AG04449 (cell line): ENCODE measurements at regions not wholly inside any gene's neighbourhood (a gene's known extent, or its start where the extent isn't known, plus 50 kb on each side); places are given as distances from the start of the nearest gene placed in this dataset.
"Not testable (repeated sequence)": the region's sequence is repeated elsewhere in the genome, so short reads cannot be mapped to it uniquely, and the experiment has no call there.

Experiments
- CTCF ChIA-PET: fragments of 350-600 bp; formaldehyde crosslinking; extraction: SDS; loops from one replicate; lab custom pipeline; 2021; ENCODE audit warnings: antibody characterized with exemption; lab: Yijun Ruan, JAX
- POLR2A ChIA-PET: fragments of 400-600, 350-600 bp; formaldehyde crosslinking; extraction: SDS; loops from one replicate; lab custom pipeline; 2020; ENCODE audit warnings: antibody characterized with exemption, inconsistent platforms; lab: Yijun Ruan, JAX
- DNase-seq: peaks from one replicate; pipeline ENCODE4 v3.0.0-alpha.2; 2010; ENCODE audit warnings: low read depth, low spot score
- H3K4me3 ChIP-seq: 2 replicates; pipeline ENCODE4 v1.5.1; 2011; ENCODE audit warnings: low read depth, mild to moderate bottlenecking, control low read depth, low read length
- TF ChIP-seq, protein P1 (sequence below): IDR thresholded peaks from one replicate; pipeline ENCODE4 v1.5.1; 2011; ENCODE audit warnings: mild to moderate bottlenecking, moderate library complexity, low read length, control low read depth, inconsistent platforms; ENCODE audit not compliant: insufficient read depth; ENCODE audit errors: missing control alignments

DNA sequence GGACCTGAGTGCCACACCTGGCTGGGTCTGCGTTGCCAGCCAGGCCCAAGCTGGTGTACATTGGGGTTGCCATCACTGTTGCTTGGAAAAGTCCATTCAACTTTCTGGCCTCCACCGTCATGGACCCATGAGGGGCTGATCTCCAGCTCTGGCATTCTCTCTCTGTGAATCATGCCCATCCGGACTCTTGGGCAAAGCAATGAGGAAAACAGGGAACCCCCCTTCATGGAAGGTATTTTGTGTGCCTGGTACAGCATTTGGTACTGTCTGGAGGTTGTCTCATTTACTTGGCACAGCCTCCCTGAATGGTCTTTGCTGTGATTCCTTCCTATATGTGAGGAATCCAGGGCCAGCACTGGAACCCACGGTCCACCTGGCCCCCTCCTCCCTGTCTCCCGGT, 99.4 kb downstream of the FOXD2 start:
- TF ChIP-seq, protein P1, sequence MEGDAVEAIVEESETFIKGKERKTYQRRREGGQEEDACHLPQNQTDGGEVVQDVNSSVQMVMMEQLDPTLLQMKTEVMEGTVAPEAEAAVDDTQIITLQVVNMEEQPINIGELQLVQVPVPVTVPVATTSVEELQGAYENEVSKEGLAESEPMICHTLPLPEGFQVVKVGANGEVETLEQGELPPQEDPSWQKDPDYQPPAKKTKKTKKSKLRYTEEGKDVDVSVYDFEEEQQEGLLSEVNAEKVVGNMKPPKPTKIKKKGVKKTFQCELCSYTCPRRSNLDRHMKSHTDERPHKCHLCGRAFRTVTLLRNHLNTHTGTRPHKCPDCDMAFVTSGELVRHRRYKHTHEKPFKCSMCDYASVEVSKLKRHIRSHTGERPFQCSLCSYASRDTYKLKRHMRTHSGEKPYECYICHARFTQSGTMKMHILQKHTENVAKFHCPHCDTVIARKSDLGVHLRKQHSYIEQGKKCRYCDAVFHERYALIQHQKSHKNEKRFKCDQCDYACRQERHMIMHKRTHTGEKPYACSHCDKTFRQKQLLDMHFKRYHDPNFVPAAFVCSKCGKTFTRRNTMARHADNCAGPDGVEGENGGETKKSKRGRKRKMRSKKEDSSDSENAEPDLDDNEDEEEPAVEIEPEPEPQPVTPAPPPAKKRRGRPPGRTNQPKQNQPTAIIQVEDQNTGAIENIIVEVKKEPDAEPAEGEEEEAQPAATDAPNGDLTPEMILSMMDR, result no peak
- no peak for DNase-seq
- ChIA-PET POLR2A (no interaction called here), CTCF (interaction anchor here (0.9 to 2.0 kb wide), 3 partner anchors 10 to 32 kb away, joined by 3 to 5 read pairs (median 3); no protein-coding TSS in a partner anchor)
- no peak overlapping the region for H3K4me3 ChIP-seq

DNA sequence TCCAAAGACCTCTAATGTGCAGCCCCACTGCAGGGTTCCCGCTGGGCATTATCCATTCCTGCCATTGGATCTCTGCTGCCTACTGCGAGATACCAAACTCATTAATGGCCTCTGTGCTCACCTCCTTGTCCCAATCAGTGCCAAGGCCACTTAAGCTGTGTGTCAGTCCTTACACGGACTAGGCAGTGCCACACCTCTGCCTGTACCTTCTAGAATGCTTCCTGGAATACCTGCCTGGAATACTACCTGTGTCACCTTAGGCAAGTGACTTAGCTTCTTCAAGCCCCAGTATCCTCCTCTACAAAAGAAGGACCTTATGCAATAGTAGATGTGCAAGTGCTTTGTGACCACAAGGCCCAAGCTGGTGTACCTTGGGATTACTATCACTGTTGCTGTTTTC, 100.1 kb downstream of the FOXD2 start:
- TF ChIP-seq, protein P1, result no peak
- ChIA-PET CTCF (interaction anchor here (0.7 to 2.0 kb wide), 3 partner anchors 9 to 346 kb away, joined by 3 to 5 read pairs (median 3); no protein-coding TSS in a partner anchor), POLR2A (no interaction called here)

DNA sequence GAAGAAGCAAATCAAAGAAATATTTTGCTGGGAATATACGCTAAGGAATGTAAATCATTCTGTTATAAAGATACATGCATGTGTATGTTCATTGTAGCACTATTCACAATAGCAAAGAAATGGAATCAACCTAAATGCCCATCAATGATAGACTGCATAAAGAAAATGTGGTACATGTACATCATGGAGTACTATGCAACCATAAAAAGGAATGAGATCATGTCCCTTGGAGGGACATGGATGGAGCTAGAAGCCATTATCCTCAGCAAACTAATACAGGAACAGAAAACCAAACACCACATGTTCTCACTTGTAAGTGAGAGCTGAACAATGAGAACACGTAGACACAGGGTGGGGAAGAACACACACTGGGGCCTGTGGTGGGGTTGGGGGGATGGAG, 100.7 kb downstream of the FOXD2 start:
- CTCF ChIA-PET, result interaction anchor here (0.7 to 2.0 kb wide), 3 partner anchors 9 to 347 kb away, joined by 3 to 5 read pairs (median 4); no protein-coding TSS in a partner anchor
- H3K4me3 ChIP-seq, DNase-seq, POLR2A ChIA-PET: not testable (repeated sequence)

More for the DNA sequence above, 100.1 kb downstream of the FOXD2 start:
- no peak overlapping the region for H3K4me3 ChIP-seq
- DNase-seq, result no peak

DNA sequence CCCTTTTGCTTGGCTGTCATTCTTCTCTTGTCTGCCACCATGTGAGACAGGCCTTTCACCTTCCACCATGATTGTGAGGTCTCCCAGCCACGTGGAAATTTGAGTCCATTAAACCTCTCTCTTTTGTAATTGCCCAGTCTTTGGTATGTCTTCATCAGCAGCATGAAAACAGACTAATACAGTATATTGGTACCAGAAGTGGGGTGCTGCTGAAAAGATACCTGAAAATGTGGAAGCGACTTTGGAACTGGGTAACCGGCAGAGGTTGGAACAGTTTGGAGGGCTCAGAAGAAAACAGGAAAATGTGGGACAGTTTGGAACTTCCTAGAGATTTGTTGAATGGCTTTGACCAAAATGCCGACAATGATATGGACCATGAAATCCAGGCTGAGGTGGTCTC, 103.9 kb downstream of the FOXD2 start:
- POLR2A ChIA-PET, result not testable (repeated sequence)

DNA sequence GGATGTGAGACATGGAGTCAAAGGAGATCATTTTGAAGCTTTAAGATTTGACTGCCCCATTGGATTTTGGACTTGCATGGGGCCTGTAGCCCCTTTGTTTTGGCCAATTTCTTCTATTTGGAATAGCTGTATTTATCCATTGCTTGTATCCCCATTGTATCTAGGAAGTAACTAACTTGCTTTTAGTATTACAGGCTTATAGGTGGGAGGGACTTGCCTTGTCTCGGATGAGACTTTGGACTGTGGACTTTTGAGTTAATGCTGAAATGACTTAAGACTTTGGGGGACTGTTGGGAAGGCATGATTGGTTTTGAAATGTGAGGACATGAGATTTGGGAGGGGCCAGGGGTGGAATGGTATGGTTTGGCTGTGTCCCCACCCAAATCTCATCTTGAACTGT, 105.2 kb downstream of the FOXD2 start:
- POLR2A ChIA-PET, CTCF ChIA-PET, H3K4me3 ChIP-seq, DNase-seq: not testable (repeated sequence)

More for the DNA sequence above, 103.9 kb downstream of the FOXD2 start:
- H3K4me3 ChIP-seq, CTCF ChIA-PET, DNase-seq: not testable (repeated sequence)

DNA sequence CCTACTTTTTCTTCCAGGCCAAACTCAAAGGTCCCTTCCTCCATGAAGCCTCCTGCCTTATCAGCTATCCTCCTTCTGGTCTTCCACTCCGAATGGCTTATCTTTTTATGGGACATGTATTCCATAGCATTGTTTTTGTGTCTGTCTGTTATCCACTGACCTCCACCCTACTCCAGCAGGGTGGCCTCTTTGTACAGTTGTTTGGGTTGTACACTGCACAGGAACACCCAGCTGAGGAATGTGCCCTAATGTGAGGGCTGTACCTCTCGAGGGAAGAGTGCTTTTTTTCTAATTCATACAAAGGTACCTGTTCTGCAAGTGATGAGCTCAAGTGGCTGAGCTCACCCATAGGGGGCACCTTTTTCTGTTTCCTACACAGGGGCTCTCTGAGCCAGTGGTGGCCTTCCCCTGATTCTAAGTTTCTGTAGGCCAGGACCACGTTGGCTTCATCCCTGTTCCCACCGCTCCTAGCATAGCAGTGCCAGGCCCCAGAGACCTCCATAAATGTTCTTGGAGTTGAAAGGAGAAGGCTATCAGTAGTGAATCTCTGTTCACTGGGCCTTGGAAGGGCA, 108.2 kb downstream of the FOXD2 start:
- POLR2A ChIA-PET, result no interaction called here
- TF ChIP-seq, protein P1, result no peak
- CTCF ChIA-PET, result interaction anchor here (1.0 to 1.5 kb wide), 2 partner anchors 23 to 114 kb away, joined by 4 to 5 read pairs; no protein-coding TSS in a partner anchor
- H3K4me3 ChIP-seq, result no peak overlapping the region
- DNase-seq, result no peak

DNA sequence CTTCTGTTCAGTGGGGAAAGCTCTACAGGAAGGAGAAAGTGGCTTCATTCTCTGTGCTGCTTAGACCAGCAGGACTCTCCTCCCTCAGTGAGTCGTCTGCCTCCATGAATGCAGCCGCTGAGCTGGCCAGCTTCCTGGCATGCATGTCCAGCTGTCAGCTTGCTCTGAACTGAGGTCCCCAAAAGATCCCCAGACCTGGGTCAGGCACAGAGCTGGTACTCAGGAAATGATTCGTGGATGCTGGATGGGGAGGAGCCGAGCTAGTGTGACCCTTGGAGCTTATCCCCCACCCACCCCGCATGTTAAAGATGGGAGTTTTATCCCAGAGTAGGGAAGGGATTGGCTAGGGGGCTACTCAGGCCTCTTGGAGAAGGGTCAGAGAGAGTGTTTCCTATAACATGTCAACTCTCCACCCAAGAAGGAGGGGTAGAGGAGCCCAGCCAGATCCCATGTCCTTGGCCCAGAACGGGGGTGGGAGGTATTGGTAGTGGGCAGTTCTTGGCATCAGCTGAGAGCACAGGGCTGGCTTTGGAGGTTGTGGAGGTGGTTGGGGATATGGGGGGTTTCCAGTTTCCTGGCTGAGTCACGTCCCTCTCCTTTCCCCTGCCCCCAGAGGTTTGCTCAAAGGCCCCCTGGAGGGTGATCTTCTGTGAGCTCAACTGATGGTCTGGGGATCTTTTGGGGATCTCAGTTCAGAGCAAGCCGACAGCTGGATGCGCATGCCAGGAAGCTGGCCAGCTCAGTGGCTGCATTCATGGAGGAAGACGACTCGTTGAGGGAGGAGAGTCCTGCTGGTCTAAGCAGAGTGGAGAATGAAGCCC, 110.1 kb downstream of the FOXD2 start:
- CTCF ChIA-PET, result interaction anchor here (0.9 to 1.1 kb wide), 5 partner anchors 10 to 114 kb away, joined by 3 to 5 read pairs (median 3); no protein-coding TSS in a partner anchor
- POLR2A ChIA-PET, result interaction anchor here (1.2 kb wide), 1 partner anchor 13 kb away, joined by 3 read pairs; no protein-coding TSS in a partner anchor

More for the DNA sequence above, 110.1 kb downstream of the FOXD2 start:
- H3K4me3 ChIP-seq, result no peak overlapping the region
- TF ChIP-seq, protein P1, result no peak
- no peak for DNase-seq
